Sigmoid colon (tissue), 6 donors: ENCODE measurements at regions not wholly inside any gene's neighbourhood (a gene's known extent, or its start where the extent isn't known, plus 50 kb on each side); places are given as distances from the start of the nearest gene placed in this dataset.
"Not testable (repeated sequence)": the region's sequence is repeated elsewhere in the genome, so short reads cannot be mapped to it uniquely, and the experiment has no call there.

Source experiments
- DNase-seq: peaks from one replicate; pipeline ENCODE4 v3.0.0-alpha.2; 2019
- H3K27ac ChIP-seq, 4 donors: fragments of 200-600 bp; sonication (generic); one replicate each; pipeline ENCODE4 v1.5.1; 2016 to 2019; ENCODE audit warnings: mild to moderate bottlenecking in 1 of 4
- H3K27me3 ChIP-seq, 3 donors: fragments of 200-600 bp; sonication (generic); one replicate each; pipeline ENCODE4 v1.5.1; 2019; ENCODE audit warnings: mild to moderate bottlenecking in 1 of 3
- H3K36me3 ChIP-seq, 4 donors: fragments of 200-600 bp; sonication (generic); one replicate each; pipeline ENCODE4 v1.5.1; 2016 to 2019
- H3K4me1 ChIP-seq, 4 donors: fragments of 200-600 bp; sonication (generic); one replicate each; pipeline ENCODE4 v1.5.1; 2017 to 2019
- H3K4me3 ChIP-seq, 4 donors: fragments of 200-600 bp; sonication (generic); one replicate each; pipeline ENCODE4 v1.5.1; 2017 to 2019; ENCODE audit warnings: mild to moderate bottlenecking in 2 of 4, moderate library complexity in 1 of 4
- H3K9me3 ChIP-seq, 4 donors: fragments of 200-600 bp in 3 of 4; sonication (generic) in 3 of 4; one replicate each; pipeline versions ENCODE4 v1.5.1 to v1.6.1; 2013 to 2019
- CTCF ChIP-seq, 4 experiments: fragments of 450-650 bp in 3 of 4; fragments of 200-600 bp in 1 of 4; IDR thresholded peaks; one replicate each; pipeline ENCODE4 v1.5.1; 2016 to 2019; ENCODE audit warnings: antibody characterized with exemption in 4 of 4, mild to moderate bottlenecking in 3 of 4, moderate library complexity in 2 of 4
- EP300 ChIP-seq, 4 donors: sonication (generic); formaldehyde crosslinking; IDR thresholded peaks; one replicate each; pipeline ENCODE4 v1.6.1; 2017; ENCODE audit warnings: antibody characterized with exemption in 4 of 4
- POLR2A ChIP-seq, 2 donors: fragments of 450-650 bp; IDR thresholded peaks; one replicate each; pipeline ENCODE4 v1.6.1; 2016; ENCODE audit warnings: antibody characterized with exemption in 2 of 2, mild to moderate bottlenecking in 2 of 2, moderate library complexity in 2 of 2
- POLR2AphosphoS5 ChIP-seq, 4 donors: sonication (generic); formaldehyde crosslinking; IDR thresholded peaks; one replicate each; pipeline ENCODE4 v1.6.1; 2017; ENCODE audit warnings: antibody characterized with exemption in 4 of 4
- WGBS, 2 donors: extraction: QIAGEN DNeasy Blood & Tissue Kit; methylation state at CpG; one replicate each; pipeline ENCODE4 v1.1.7; 2013; 5-methylcytosine and 5-hydroxymethylcytosine counted together
- intact Hi-C: fragments of 100-400 bp; cut with DNase I; formaldehyde crosslinking; loops from one replicate; pipeline ENCODE4 v1.15.1; 2023
- donor health status: healthy with polysubstance abuse.
- donor health status: healthy.

- Histone ChIP-seq H3K27ac (no peak overlapping the region), H3K9me3 (no peaks in the 10 kb centered on the region), H3K27me3 (no peaks in the 10 kb centered on the region), H3K36me3 (no peaks in the 10 kb centered on the region), H3K4me3 (no peak overlapping the region), H3K4me1 (no peaks in the 10 kb centered on the region)
- TF ChIP-seq POLR2A (IDR thresholded peaks at IDR 0.05) (no peak), CTCF (IDR thresholded peaks at IDR 0.05) (no peak), POLR2AphosphoS5 (IDR thresholded peaks at IDR 0.05) (no peak), EP300 (IDR thresholded peaks at IDR 0.05) (no peak)
- intact Hi-C loops = no loop called here
- no peak for DNase-seq
- 50 to 60% methylated on average over 4 of the region's 4 CpGs for WGBS, 2 donors
Measured at GRCh38 chr13:78499802-78500201, 103.5 kb downstream of the POU4F1 start.

GRCh38 chr13:78497702-78498355 lies 105.5 kb downstream of the POU4F1 start:
- Histone ChIP-seq H3K4me1 (no peaks in the 10 kb centered on the region), H3K27ac (no peak overlapping the region), H3K36me3 (no peaks in the 10 kb centered on the region), H3K4me3 (no peak overlapping the region), H3K27me3 (no peaks in the 10 kb centered on the region), H3K9me3 (no peaks in the 10 kb centered on the region)
- intact Hi-C loops = no loop called here
- TF ChIP-seq CTCF (IDR thresholded peaks at IDR 0.05) (no peak), POLR2A (IDR thresholded peaks at IDR 0.05) (no peak), POLR2AphosphoS5 (IDR thresholded peaks at IDR 0.05) (no peak), EP300 (IDR thresholded peaks at IDR 0.05) (no peak)
- no peak for DNase-seq
- WGBS, 2 donors = 72 to 75% methylated on average over 8 of the region's 8 CpGs

DNA sequence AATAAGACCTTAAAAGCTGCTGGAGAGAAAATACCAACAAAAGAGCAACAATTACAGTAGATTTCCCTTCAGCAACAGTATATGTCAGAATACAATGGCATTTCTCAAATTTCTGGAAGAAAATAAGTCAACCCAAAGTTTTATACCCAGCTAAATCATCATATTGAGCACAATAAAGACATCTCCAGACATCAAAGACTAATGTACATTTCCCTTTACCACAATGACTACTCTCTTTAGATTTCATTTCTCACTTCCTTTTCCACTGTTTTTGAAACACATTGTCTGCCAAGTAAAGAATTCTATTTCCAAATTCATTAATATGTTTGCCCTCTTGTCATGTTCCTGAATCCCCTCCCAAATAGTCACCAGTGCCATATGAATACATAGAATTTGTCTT lies 111.4 kb downstream of the POU4F1 start:
- Histone ChIP-seq H3K9me3 (no peaks in the 10 kb centered on the region), H3K36me3 (no peaks in the 10 kb centered on the region), H3K4me3 (no peak overlapping the region), H3K27ac (no peak overlapping the region), H3K27me3 (no peaks in the 10 kb centered on the region), H3K4me1 (no peaks in the 10 kb centered on the region)
- TF ChIP-seq CTCF (IDR thresholded peaks at IDR 0.05) = no peak
- no peak for TF ChIP-seq POLR2A (IDR thresholded peaks at IDR 0.05)
- no peak for TF ChIP-seq EP300 (IDR thresholded peaks at IDR 0.05)
- no peak for TF ChIP-seq POLR2AphosphoS5 (IDR thresholded peaks at IDR 0.05)
- intact Hi-C loops = no loop called here
- no peak for DNase-seq

DNA sequence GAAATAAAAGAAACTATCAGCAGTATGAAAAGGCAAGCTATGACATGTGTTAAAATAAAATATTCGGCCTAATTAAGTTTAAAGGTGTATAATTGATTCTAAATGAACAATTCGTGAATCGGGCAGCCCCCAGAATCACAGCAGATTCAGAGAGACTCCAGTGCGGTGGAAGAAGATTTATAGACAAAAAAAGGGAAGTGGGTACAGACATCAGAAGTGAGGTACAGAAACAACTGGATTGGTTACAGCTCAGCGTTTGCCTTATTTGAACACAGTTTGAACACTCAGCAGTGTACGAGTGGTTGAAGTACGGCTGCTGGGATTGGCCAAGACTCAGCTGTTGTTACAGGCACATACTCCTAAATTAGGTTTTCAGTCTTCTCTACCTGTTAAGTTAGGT lies 113.1 kb downstream of the POU4F1 start:
- DNase-seq, H3K36me3 ChIP-seq, intact Hi-C loops, H3K4me1 ChIP-seq, H3K27me3 ChIP-seq, H3K9me3 ChIP-seq, H3K27ac ChIP-seq, H3K4me3 ChIP-seq: not testable (repeated sequence)
- WGBS, 2 donors = 76 to 88% methylated on average over 7 of the region's 7 CpGs

GRCh38 chr13:78487707-78488106 lies 115.6 kb downstream of the POU4F1 start:
- no peak overlapping the region for H3K4me3 ChIP-seq
- no peaks in the 10 kb centered on the region for H3K36me3 ChIP-seq
- WGBS, 2 donors = 76 to 84% methylated on average over 1 of the region's 1 CpG
- no peaks in the 10 kb centered on the region for H3K4me1 ChIP-seq
- H3K27ac ChIP-seq = no peak overlapping the region
- TF ChIP-seq EP300 (IDR thresholded peaks at IDR 0.05) = no peak
- no peak for TF ChIP-seq POLR2A (IDR thresholded peaks at IDR 0.05)
- no peak for TF ChIP-seq CTCF (IDR thresholded peaks at IDR 0.05)
- TF ChIP-seq POLR2AphosphoS5 (IDR thresholded peaks at IDR 0.05) = no peak
- intact Hi-C loops = no loop called here
- no peaks in the 10 kb centered on the region for H3K27me3 ChIP-seq
- no peaks in the 10 kb centered on the region for H3K9me3 ChIP-seq
- no peak for DNase-seq
